ENCODE measurements at regions not wholly inside any gene's neighbourhood (a gene's known extent, or its start where the extent isn't known, plus 50 kb on each side); places are given as distances from the start of the nearest gene placed in this dataset.

DNA sequence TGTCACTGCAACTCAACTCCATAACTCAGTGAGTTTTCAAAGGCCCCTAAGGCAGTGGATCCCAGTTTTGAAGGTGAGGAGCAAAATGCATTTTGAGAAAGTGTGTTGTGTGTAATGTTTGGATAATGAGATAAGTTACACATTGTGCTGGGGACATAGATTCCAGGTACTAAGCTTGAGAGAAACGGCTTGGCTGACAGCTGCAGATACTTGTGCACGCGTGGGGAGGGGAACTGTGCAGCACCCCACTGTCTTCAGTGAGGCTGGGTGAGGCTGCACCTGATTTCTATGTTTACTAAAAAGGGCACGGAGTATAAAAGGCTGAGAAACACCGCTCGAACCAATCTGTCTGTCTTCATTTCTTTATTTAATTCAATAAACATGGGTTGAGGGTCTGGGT is 254.0 kb upstream of the COPS8 start:
- H3K4me2 ChIP-seq, result no peak overlapping the region

DNA sequence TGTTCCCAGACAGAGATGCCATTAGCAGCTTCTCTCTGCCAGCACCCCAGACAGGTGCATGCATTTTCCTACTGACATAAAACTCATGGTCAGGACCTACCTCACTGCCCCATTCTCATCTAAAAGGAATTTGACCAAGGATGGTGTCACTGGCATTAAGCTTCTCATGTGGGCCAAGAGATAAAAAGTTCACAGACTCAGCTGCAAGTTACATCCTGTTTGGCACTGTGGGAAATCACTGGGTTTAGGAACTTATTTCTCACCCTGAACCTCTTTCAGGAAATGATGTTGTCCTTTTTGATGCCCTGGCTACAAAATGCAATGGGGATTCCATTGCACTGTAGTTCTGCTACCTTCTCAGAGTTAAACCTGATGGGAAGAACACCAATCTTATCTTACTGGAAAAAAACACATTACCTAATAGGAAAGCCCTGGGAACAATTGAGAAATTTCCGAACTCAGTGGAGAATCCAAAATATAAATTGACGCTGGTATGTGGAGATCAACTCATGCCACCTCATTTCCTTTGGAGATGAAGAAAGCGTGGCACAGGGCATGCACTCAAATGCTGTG is 252.1 kb upstream of the COPS8 start:
- intact Hi-C loops (cut with micrococcal nuclease; ENCODE audit: unreplicated experiment), result no loop called here

More for the DNA sequence above, 254.0 kb upstream of the COPS8 start:
- Histone ChIP-seq H4K20me1 (ENCODE audit: insufficient read depth) (no peaks in the 10 kb centered on the region), H3K4me1 (replicated peaks; ENCODE audit: insufficient read depth) (peaks cover 6% of the 10 kb centered on the region; the same call in 1 of the 2 replicates), H3K4me3 (no peak overlapping the region), H3K9me3 (ENCODE audit: insufficient read depth, low read depth) (no peaks in the 10 kb centered on the region), H3K27ac (no peak overlapping the region), H2AFZ (no peak overlapping the region), H3F3A (ENCODE audit: insufficient read depth, low read depth) (no peaks in the 10 kb centered on the region), H3K79me2 (ENCODE audit: low read depth) (no peaks in the 10 kb centered on the region), H3K27me3 (ENCODE audit: insufficient read depth, low read depth) (peaks cover 12% of the 10 kb centered on the region; the same call in 1 of the 2 replicates), H3K36me3 (ENCODE audit: low read depth) (no peaks in the 10 kb centered on the region), H3K9me2 (ENCODE audit: insufficient read depth) (no peaks in the 10 kb centered on the region)
- TF ChIP-seq CTCF (conservative IDR thresholded peaks at IDR 0.05) (no peak), EZH2 (IDR thresholded peaks at IDR 0.05; ENCODE audit: low read depth) (no peak)
- intact Hi-C loops (cut with micrococcal nuclease; ENCODE audit: unreplicated experiment), result no loop called here
- POLR2A ChIA-PET (ENCODE audit: unreplicated experiment), result no interaction called here
- DNase-seq, result no peak
- CTCF ChIA-PET, result no interaction called here
- no TSS peak for BruUV-seq (replicated peaks)

DNA sequence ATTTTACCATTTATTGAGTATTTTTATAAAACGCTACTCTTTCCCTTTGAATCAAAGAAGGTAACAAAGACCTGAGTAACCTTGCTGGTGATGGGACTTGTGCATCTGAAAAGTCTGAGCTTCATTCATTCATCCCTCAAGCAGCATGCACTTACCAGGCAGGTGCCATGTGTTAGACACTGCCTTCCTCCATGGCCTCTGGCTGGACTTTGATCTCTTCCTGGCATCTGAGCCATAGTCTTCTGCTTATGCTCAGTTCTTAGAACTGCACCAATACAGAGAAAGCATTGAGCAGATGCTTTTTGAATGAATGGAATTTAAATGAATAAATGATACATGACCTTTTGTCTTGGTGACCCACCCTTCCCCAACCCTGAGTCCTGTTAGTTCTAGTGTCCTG is 251.4 kb upstream of the COPS8 start:
- 0 out of 2 replicates have a peak, but pooled peaks cover 12% of the 10 kb centered on the region for H3K27me3 ChIP-seq (ENCODE audit: insufficient read depth, low read depth)
- intact Hi-C loops (cut with micrococcal nuclease; ENCODE audit: unreplicated experiment), result no loop called here
- no peak overlapping the region for H3K27ac ChIP-seq
- TF ChIP-seq CTCF (conservative IDR thresholded peaks at IDR 0.05) (no peak), EZH2 (IDR thresholded peaks at IDR 0.05; ENCODE audit: low read depth) (no peak)
- H3F3A ChIP-seq (ENCODE audit: insufficient read depth, low read depth), result no peaks in the 10 kb centered on the region
- no peaks in the 10 kb centered on the region for H3K36me3 ChIP-seq (ENCODE audit: low read depth)
- H3K4me3 ChIP-seq, result no peak overlapping the region
- no peak overlapping the region for H2AFZ ChIP-seq
- H3K4me1 ChIP-seq (replicated peaks; ENCODE audit: insufficient read depth), result no peaks in the 10 kb centered on the region
- no peaks in the 10 kb centered on the region for H3K79me2 ChIP-seq (ENCODE audit: low read depth)
- no peak for DNase-seq
- H3K9me2 ChIP-seq (ENCODE audit: insufficient read depth), result no peaks in the 10 kb centered on the region
- CTCF ChIA-PET, result no interaction called here
- H3K9me3 ChIP-seq (ENCODE audit: insufficient read depth, low read depth), result no peaks in the 10 kb centered on the region
- POLR2A ChIA-PET (ENCODE audit: unreplicated experiment), result no interaction called here
- H4K20me1 ChIP-seq (ENCODE audit: insufficient read depth), result no peaks in the 10 kb centered on the region
- no TSS peak for BruUV-seq (replicated peaks)
- no peak overlapping the region for H3K4me2 ChIP-seq

More for the DNA sequence above, 252.1 kb upstream of the COPS8 start:
- Histone ChIP-seq H3K4me2 (no peak overlapping the region), H3K27ac (no peak overlapping the region), H3K9me3 (ENCODE audit: insufficient read depth, low read depth) (no peaks in the 10 kb centered on the region), H4K20me1 (ENCODE audit: insufficient read depth) (no peaks in the 10 kb centered on the region), H3F3A (ENCODE audit: insufficient read depth, low read depth) (no peaks in the 10 kb centered on the region), H2AFZ (no peak overlapping the region), H3K36me3 (ENCODE audit: low read depth) (no peaks in the 10 kb centered on the region), H3K4me3 (no peak overlapping the region), H3K79me2 (ENCODE audit: low read depth) (no peaks in the 10 kb centered on the region), H3K4me1 (replicated peaks; ENCODE audit: insufficient read depth) (no peaks in the 10 kb centered on the region), H3K27me3 (ENCODE audit: insufficient read depth, low read depth) (0 out of 2 replicates have a peak, but pooled peaks cover 12% of the 10 kb centered on the region), H3K9me2 (ENCODE audit: insufficient read depth) (no peaks in the 10 kb centered on the region)
- ChIA-PET CTCF (no interaction called here), POLR2A (ENCODE audit: unreplicated experiment) (no interaction called here)
- no TSS peak for BruUV-seq (replicated peaks)
- peak in 1 of 2 experiments; percentile 62 for DNase-seq
- TF ChIP-seq EZH2 (IDR thresholded peaks at IDR 0.05; ENCODE audit: low read depth) (no peak), CTCF (conservative IDR thresholded peaks at IDR 0.05) (no peak)
